H1 (cell line): ENCODE measurements at regions not wholly inside any gene's neighbourhood (a gene's known extent, or its start where the extent isn't known, plus 50 kb on each side); places are given as distances from the start of the nearest gene placed in this dataset.

Experiments used
- BACH1 ChIP-seq: IDR thresholded peaks from 2 replicates; pipeline ENCODE4 v1.6.1; 2012; ENCODE audit warnings: low read length, improper control_type of control experiment
- EP300 ChIP-seq, 2 experiments: IDR thresholded peaks; 1 replicate in 1 of 2; 2 replicates in 1 of 2; pipeline ENCODE4 v1.6.1; 2011 to 2012; ENCODE audit warnings: low read depth in 2 of 2, low read length in 2 of 2, mild to moderate bottlenecking in 2 of 2, borderline replicate concordance in 1 of 2, inconsistent platforms in 1 of 2, moderate library complexity in 1 of 2
- MAFK ChIP-seq: IDR thresholded peaks from 2 replicates; pipeline ENCODE4 v1.6.1; 2012; ENCODE audit warnings: low read depth, mild to moderate bottlenecking, improper control_type of control experiment, low read length
- POLR2A ChIP-seq, 2 experiments: IDR thresholded peaks; 1 replicate in 1 of 2; 2 replicates in 1 of 2; pipeline ENCODE4 v1.6.1; 2011; ENCODE audit warnings: low read depth in 2 of 2, low read length in 2 of 2, mild to moderate bottlenecking in 2 of 2; ENCODE audit errors: control extremely low read depth in 1 of 2
- POLR2AphosphoS5 ChIP-seq: IDR thresholded peaks from 2 replicates; pipeline ENCODE4 v1.6.1; 2011; ENCODE audit warnings: low read depth, low read length
- TF ChIP-seq, protein P1 (sequence below), 3 experiments: IDR thresholded peaks; 1 replicate in 2 of 3; 2 replicates in 1 of 3; pipeline versions ENCODE4 v1.5.1 to v1.6.1; 2011; ENCODE audit warnings: low read length in 3 of 3, mild to moderate bottlenecking in 3 of 3, inconsistent platforms in 2 of 3, low read depth in 1 of 3, moderate library complexity in 1 of 3; ENCODE audit not compliant: insufficient read depth in 1 of 3; ENCODE audit errors: control extremely low read depth in 1 of 3
- TF ChIP-seq, protein P2 (sequence below): IDR thresholded peaks from 2 replicates; pipeline ENCODE4 v1.6.1; 2012; ENCODE audit warnings: low read length, inconsistent platforms
- TF ChIP-seq, protein P3 (sequence below): IDR thresholded peaks from 2 replicates; pipeline ENCODE4 v1.6.1; 2012; ENCODE audit warnings: inconsistent platforms
- TF ChIP-seq, protein P4 (sequence below): IDR thresholded peaks from 2 replicates; pipeline ENCODE4 v1.6.1; 2011; ENCODE audit warnings: low read length, improper control_type of control experiment

DNA sequence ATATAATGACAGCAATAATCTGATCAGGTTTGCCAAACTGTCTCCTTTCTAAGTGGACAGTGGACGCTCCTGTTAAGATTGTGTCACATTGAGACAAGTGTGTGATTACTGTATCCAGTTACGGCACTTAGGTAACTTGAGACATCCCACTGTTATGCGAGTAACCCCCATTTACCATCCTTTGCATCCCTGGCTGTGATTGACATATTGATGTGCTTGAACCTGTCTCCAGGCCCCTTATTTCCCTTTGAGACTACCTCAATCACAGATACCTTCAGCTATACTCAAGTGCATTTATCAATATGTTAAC lies 785.2 kb downstream of the NR2F2 start:
- no peak for TF ChIP-seq EP300 (IDR thresholded peaks at IDR 0.05; ENCODE audit: borderline replicate concordance in 1 of 2, low read depth in 2 of 2, low read length in 2 of 2)
- TF ChIP-seq BACH1 = no peak
- TF ChIP-seq MAFK = no peak
- no peak for TF ChIP-seq POLR2A (IDR thresholded peaks at IDR 0.05; ENCODE audit: control extremely low read depth in 1 of 2, low read depth in 2 of 2, low read length in 2 of 2)
- TF ChIP-seq, protein P1, sequence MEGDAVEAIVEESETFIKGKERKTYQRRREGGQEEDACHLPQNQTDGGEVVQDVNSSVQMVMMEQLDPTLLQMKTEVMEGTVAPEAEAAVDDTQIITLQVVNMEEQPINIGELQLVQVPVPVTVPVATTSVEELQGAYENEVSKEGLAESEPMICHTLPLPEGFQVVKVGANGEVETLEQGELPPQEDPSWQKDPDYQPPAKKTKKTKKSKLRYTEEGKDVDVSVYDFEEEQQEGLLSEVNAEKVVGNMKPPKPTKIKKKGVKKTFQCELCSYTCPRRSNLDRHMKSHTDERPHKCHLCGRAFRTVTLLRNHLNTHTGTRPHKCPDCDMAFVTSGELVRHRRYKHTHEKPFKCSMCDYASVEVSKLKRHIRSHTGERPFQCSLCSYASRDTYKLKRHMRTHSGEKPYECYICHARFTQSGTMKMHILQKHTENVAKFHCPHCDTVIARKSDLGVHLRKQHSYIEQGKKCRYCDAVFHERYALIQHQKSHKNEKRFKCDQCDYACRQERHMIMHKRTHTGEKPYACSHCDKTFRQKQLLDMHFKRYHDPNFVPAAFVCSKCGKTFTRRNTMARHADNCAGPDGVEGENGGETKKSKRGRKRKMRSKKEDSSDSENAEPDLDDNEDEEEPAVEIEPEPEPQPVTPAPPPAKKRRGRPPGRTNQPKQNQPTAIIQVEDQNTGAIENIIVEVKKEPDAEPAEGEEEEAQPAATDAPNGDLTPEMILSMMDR (IDR thresholded peaks at IDR 0.05; ENCODE audit: control extremely low read depth in 1 of 3, insufficient read depth in 1 of 3, low read depth in 1 of 3, low read length in 3 of 3) = no peak
- TF ChIP-seq, protein P2, sequence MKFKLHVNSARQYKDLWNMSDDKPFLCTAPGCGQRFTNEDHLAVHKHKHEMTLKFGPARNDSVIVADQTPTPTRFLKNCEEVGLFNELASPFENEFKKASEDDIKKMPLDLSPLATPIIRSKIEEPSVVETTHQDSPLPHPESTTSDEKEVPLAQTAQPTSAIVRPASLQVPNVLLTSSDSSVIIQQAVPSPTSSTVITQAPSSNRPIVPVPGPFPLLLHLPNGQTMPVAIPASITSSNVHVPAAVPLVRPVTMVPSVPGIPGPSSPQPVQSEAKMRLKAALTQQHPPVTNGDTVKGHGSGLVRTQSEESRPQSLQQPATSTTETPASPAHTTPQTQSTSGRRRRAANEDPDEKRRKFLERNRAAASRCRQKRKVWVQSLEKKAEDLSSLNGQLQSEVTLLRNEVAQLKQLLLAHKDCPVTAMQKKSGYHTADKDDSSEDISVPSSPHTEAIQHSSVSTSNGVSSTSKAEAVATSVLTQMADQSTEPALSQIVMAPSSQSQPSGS = no peak
- TF ChIP-seq, protein P3, sequence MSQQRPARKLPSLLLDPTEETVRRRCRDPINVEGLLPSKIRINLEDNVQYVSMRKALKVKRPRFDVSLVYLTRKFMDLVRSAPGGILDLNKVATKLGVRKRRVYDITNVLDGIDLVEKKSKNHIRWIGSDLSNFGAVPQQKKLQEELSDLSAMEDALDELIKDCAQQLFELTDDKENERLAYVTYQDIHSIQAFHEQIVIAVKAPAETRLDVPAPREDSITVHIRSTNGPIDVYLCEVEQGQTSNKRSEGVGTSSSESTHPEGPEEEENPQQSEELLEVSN = no peak
- TF ChIP-seq, protein P4, sequence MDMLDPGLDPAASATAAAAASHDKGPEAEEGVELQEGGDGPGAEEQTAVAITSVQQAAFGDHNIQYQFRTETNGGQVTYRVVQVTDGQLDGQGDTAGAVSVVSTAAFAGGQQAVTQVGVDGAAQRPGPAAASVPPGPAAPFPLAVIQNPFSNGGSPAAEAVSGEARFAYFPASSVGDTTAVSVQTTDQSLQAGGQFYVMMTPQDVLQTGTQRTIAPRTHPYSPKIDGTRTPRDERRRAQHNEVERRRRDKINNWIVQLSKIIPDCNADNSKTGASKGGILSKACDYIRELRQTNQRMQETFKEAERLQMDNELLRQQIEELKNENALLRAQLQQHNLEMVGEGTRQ = no peak
- no peak for TF ChIP-seq POLR2AphosphoS5
